HepG2 (cell line): ENCODE measurements at regions not wholly inside any gene's neighbourhood (a gene's known extent, or its start where the extent isn't known, plus 50 kb on each side); places are given as distances from the start of the nearest gene placed in this dataset.

Experiments
- ADNP ChIP-seq: sonication (generic); formaldehyde crosslinking; IDR thresholded peaks from 2 replicates; pipeline ENCODE4 v1.4.0; 2020; ENCODE audit warnings: missing genetic modification reagents
- ZNF580 ChIP-seq: IDR thresholded peaks from 2 replicates; pipeline ENCODE4 v1.6.1; 2016; ENCODE audit warnings: low read depth, borderline replicate concordance
- TF ChIP-seq, protein P1 (sequence below): sonication (generic); formaldehyde crosslinking; IDR thresholded peaks from 2 replicates; pipeline ENCODE4 v1.5.0; 2020; ENCODE audit warnings: mild to moderate bottlenecking, missing genetic modification reagents, moderate library complexity

DNA sequence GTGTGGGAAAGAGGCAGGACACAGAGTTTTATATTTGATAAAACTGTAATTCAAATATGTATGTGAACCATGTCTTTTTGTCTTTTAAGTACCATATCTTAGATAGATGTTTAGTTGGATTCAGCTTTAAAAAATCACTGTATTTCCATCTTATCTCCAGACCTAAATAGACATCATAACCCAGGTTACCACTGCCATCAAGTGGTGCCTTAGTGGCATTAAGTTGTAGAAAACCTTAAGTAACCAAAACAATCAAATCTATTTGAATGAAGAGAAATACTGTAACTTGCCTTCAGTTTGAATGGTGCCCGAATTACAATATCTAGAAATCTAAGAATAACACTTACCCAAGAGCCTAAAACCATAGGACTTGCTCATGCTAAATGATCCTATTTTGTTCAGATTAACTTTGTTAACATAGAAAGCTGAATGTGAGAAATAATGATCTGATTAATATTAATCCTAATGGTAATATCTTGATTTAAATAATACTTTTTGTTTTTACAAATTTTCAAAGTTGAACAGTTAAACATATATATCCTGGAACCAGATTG lies 92.5 kb upstream of the MAP2 start:
- TF ChIP-seq, protein P1, sequence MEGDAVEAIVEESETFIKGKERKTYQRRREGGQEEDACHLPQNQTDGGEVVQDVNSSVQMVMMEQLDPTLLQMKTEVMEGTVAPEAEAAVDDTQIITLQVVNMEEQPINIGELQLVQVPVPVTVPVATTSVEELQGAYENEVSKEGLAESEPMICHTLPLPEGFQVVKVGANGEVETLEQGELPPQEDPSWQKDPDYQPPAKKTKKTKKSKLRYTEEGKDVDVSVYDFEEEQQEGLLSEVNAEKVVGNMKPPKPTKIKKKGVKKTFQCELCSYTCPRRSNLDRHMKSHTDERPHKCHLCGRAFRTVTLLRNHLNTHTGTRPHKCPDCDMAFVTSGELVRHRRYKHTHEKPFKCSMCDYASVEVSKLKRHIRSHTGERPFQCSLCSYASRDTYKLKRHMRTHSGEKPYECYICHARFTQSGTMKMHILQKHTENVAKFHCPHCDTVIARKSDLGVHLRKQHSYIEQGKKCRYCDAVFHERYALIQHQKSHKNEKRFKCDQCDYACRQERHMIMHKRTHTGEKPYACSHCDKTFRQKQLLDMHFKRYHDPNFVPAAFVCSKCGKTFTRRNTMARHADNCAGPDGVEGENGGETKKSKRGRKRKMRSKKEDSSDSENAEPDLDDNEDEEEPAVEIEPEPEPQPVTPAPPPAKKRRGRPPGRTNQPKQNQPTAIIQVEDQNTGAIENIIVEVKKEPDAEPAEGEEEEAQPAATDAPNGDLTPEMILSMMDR (CRISPR knock-in tag): peak; percentile 59
- no peak for TF ChIP-seq ZNF580 (CRISPR knock-in tag)
- no peak for TF ChIP-seq ADNP (CRISPR knock-in tag)
